Right lobe of liver (tissue), 4 donors: ENCODE measurements at regions not wholly inside any gene's neighbourhood (a gene's known extent, or its start where the extent isn't known, plus 50 kb on each side); places are given as distances from the start of the nearest gene placed in this dataset.
"Not testable (repeated sequence)": the region's sequence is repeated elsewhere in the genome, so short reads cannot be mapped to it uniquely, and the experiment has no call there.

ENCODE experiments used
- POLR2A ChIP-seq: fragments of 450-650 bp; IDR thresholded peaks from one replicate; pipeline ENCODE4 v1.6.1; 2017; ENCODE audit warnings: antibody characterized with exemption, mild to moderate bottlenecking
- TF ChIP-seq, protein P1 (sequence below), 4 donors: fragments of 200-600 bp in 3 of 4; fragments of 450-650 bp in 1 of 4; IDR thresholded peaks; one replicate each; pipeline versions ENCODE4 v1.5.1 to v1.8.0; 2016 to 2022; ENCODE audit warnings: antibody characterized with exemption in 4 of 4, mild to moderate bottlenecking in 2 of 4
- donor health status: DM: no; HTN: no; CAD: no.
- donor health status: DM: no; HTN: no; CAD: no.
- donor health status: DM: no; HTN: yes; CAD: no.

DNA sequence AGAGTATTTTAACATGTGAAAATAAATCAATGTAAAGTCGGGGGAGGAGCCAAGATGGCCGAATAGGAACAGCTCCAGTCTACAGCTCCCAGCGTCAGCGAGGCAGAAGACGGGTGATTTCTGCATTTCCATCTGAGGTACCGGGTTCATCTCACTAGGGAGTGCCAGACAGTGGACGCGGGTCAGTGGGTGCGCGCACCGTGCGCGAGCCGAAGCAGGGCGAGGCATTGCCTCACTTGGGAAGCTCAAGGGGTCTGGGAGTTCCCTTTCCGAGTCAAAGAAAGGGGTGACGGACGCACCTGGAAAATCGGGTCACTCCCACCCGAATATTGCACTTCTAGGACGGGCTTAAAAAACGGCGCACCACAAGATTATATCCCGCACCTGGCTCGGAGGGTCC lies 208.4 kb upstream of the LRTM1 start:
- TF ChIP-seq, protein P1, sequence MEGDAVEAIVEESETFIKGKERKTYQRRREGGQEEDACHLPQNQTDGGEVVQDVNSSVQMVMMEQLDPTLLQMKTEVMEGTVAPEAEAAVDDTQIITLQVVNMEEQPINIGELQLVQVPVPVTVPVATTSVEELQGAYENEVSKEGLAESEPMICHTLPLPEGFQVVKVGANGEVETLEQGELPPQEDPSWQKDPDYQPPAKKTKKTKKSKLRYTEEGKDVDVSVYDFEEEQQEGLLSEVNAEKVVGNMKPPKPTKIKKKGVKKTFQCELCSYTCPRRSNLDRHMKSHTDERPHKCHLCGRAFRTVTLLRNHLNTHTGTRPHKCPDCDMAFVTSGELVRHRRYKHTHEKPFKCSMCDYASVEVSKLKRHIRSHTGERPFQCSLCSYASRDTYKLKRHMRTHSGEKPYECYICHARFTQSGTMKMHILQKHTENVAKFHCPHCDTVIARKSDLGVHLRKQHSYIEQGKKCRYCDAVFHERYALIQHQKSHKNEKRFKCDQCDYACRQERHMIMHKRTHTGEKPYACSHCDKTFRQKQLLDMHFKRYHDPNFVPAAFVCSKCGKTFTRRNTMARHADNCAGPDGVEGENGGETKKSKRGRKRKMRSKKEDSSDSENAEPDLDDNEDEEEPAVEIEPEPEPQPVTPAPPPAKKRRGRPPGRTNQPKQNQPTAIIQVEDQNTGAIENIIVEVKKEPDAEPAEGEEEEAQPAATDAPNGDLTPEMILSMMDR (IDR thresholded peaks at IDR 0.05): not testable (repeated sequence)
- TF ChIP-seq POLR2A: not testable (repeated sequence)
